Stomach (tissue), 4 donors: ENCODE measurements at regions not wholly inside any gene's neighbourhood (a gene's known extent, or its start where the extent isn't known, plus 50 kb on each side); places are given as distances from the start of the nearest gene placed in this dataset.

ENCODE experiments used
- CTCF ChIP-seq, 7 experiments: fragments of 450-650 bp in 4 of 7; fragments of 200-600 bp in 3 of 7; sonication (generic) in 3 of 7; IDR thresholded peaks; one replicate each; pipeline ENCODE4 v1.5.1; 2016 to 2019; ENCODE audit warnings: antibody characterized with exemption in 7 of 7, control low read depth in 2 of 7, mild to moderate bottlenecking in 1 of 7
- EP300 ChIP-seq: sonication (generic); formaldehyde crosslinking; IDR thresholded peaks from one replicate; pipeline ENCODE4 v1.6.1; 2017; ENCODE audit warnings: antibody characterized with exemption
- POLR2A ChIP-seq, 4 donors: fragments of 450-650 bp; IDR thresholded peaks; one replicate each; pipeline ENCODE4 v1.6.1; 2016; ENCODE audit warnings: antibody characterized with exemption in 4 of 4, control low read depth in 2 of 4, mild to moderate bottlenecking in 1 of 4, moderate library complexity in 1 of 4
- POLR2AphosphoS5 ChIP-seq, 3 donors: sonication (generic); formaldehyde crosslinking; IDR thresholded peaks; one replicate each; pipeline ENCODE4 v1.6.1; 2016; ENCODE audit warnings: antibody characterized with exemption in 3 of 3

GRCh38 chr10:109663122-109663521 lies 260.2 kb downstream of the XPNPEP1 start:
- TF ChIP-seq CTCF (IDR thresholded peaks at IDR 0.05) (no peak), POLR2AphosphoS5 (IDR thresholded peaks at IDR 0.05) (no peak), POLR2A (IDR thresholded peaks at IDR 0.05) (no peak), EP300 (no peak)
